ENCODE measurements at regions not wholly inside any gene's neighbourhood (a gene's known extent, or its start where the extent isn't known, plus 50 kb on each side); places are given as distances from the start of the nearest gene placed in this dataset.

DNA sequence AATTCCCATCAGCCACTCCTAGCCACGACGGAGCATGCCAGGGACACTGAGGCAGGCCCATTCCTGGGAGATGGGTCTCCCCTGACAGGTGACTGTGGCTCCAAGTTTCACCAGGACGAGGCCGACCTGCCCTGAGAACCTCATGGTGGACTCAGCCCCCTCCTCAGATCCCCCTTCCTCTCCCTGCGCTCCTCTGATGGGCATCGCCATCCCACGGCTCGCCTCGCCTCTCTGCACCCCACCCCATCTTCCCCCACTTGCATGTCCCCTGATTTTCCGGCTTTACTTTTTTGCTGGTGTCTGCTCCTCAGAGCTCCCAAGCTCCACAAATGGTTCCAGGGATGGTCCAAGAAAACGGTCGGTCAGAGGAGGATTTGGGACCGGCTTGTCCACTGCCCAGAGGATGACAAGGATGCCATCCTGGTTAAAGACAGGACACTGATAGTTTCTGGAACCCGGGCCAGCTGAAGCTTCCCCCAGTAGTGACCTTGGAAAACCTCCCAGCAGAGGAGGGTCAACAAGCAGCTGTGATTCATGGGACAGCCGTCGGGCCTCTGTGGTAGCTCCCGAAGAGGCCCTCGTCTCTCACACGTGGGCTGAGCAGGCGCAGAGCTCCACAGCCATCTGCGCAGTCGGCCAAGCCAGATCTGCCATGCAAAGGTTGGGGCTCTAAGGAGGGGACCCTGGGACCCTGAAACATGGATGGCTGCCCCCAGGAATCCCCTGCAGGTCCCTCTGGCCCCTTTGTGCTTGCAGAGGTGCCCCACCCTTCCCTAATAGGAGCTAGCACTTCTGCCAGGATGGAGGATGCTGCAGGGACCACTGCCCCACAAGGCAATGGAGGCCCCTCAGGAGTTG, 87.8 kb upstream of the SLC66A3 start:
- Histone ChIP-seq H3K9me3 (ENCODE audit: severe bottlenecking) (no peaks in the 10 kb centered on the region), H3K4me1 (ENCODE audit: insufficient read depth, poor library complexity, severe bottlenecking) (no peaks in the 10 kb centered on the region), H3K27ac (ENCODE audit: poor library complexity, severe bottlenecking) (no peak overlapping the region), H3K4me3 (ENCODE audit: severe bottlenecking) (no peak overlapping the region), H3K27me3 (ENCODE audit: insufficient read depth, poor library complexity, severe bottlenecking) (peaks cover 19% of the 10 kb centered on the region), H3K36me3 (ENCODE audit: low read depth) (no peaks in the 10 kb centered on the region)
- ATAC-seq (ENCODE audit: low read depth) = no peak
- DNase-seq (ENCODE audit: low spot score) = no peak
- TF ChIP-seq, protein P1, sequence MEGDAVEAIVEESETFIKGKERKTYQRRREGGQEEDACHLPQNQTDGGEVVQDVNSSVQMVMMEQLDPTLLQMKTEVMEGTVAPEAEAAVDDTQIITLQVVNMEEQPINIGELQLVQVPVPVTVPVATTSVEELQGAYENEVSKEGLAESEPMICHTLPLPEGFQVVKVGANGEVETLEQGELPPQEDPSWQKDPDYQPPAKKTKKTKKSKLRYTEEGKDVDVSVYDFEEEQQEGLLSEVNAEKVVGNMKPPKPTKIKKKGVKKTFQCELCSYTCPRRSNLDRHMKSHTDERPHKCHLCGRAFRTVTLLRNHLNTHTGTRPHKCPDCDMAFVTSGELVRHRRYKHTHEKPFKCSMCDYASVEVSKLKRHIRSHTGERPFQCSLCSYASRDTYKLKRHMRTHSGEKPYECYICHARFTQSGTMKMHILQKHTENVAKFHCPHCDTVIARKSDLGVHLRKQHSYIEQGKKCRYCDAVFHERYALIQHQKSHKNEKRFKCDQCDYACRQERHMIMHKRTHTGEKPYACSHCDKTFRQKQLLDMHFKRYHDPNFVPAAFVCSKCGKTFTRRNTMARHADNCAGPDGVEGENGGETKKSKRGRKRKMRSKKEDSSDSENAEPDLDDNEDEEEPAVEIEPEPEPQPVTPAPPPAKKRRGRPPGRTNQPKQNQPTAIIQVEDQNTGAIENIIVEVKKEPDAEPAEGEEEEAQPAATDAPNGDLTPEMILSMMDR (IDR thresholded peaks at IDR 0.05; ENCODE audit: poor library complexity, severe bottlenecking) = no peak

DNA sequence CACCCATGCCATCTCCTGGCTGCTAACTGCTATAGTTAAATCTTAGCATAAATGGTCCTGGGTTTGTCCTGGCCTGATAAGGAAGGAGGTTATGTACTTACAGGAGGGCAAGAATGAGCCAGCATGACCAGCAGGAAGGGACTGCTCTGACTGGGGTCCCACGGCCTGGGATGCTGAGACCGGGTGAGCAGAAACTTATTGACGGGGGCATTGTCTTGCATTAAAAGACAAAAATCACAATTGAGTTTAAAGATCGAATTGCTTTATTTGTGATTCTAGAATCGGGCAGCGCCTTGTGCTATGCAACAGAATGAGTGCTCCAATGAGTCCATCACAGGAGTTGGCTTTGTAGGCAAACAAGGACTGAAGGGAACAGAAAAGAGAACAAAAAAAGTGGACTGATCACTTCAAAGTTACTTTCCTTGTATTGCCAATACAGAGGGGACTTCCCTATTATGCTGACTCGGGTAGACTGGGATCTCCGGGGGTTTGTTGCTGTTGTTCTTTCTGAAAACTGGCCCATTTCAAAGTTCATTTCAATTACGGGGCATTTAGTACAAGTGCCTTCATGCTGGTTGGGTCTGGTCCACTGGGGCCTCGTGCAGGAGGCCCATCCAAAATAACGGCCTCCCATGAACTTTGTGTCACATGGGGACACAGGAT, 87.1 kb upstream of the SLC66A3 start:
- no peak for DNase-seq (ENCODE audit: low spot score)
- Histone ChIP-seq H3K4me3 (ENCODE audit: severe bottlenecking) (no peak overlapping the region), H3K4me1 (ENCODE audit: insufficient read depth, poor library complexity, severe bottlenecking) (no peaks in the 10 kb centered on the region), H3K9me3 (ENCODE audit: severe bottlenecking) (no peaks in the 10 kb centered on the region), H3K27me3 (ENCODE audit: insufficient read depth, poor library complexity, severe bottlenecking) (peaks cover 19% of the 10 kb centered on the region), H3K27ac (ENCODE audit: poor library complexity, severe bottlenecking) (no peak overlapping the region), H3K36me3 (ENCODE audit: low read depth) (no peaks in the 10 kb centered on the region)
- no peak for ATAC-seq (ENCODE audit: low read depth)
- TF ChIP-seq, protein P1 (IDR thresholded peaks at IDR 0.05; ENCODE audit: poor library complexity, severe bottlenecking) = no peak

DNA sequence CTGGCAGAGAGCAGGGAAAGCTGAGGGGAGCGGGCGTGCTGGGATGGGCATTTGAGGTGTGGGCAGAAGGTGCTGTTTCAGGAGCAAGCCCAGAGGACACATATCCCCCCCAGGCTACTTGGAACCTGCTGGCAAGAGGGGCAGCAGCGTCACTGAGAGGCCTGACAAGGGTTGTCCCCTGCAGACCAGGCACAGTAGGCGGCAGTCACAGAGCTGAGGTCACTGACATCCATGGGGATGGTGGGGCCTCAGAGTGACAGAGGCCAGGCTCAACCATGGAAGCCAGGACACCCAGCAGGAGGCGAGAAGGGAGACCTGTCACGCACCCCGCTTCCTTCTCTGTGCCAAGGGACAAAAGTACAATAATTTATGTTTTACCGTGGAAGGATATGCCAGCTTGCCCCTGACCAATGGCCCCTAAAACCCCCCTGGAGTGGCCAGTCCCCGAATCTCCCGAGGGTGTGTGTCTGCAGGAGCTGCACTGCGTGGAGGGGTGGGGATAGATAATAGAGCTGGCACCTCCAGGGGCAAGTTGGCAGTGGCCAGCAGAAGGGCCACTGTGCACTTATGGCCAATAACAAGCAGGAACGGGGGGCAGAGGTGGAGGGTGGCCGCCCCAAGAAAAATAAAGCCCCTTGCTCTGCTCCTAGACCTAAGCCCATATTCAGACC, 86.3 kb upstream of the SLC66A3 start:
- no peak overlapping the region for H3K4me3 ChIP-seq (ENCODE audit: severe bottlenecking)
- H3K4me1 ChIP-seq (ENCODE audit: insufficient read depth, poor library complexity, severe bottlenecking) = no peaks in the 10 kb centered on the region
- no peak overlapping the region for H3K27ac ChIP-seq (ENCODE audit: poor library complexity, severe bottlenecking)
- peaks cover 19% of the 10 kb centered on the region for H3K27me3 ChIP-seq (ENCODE audit: insufficient read depth, poor library complexity, severe bottlenecking)
- no peaks in the 10 kb centered on the region for H3K36me3 ChIP-seq (ENCODE audit: low read depth)
- H3K9me3 ChIP-seq (ENCODE audit: severe bottlenecking) = no peaks in the 10 kb centered on the region
- DNase-seq (ENCODE audit: low spot score) = no peak
- TF ChIP-seq, protein P1 (IDR thresholded peaks at IDR 0.05; ENCODE audit: poor library complexity, severe bottlenecking) = no peak
- no peak for ATAC-seq (ENCODE audit: low read depth)

DNA sequence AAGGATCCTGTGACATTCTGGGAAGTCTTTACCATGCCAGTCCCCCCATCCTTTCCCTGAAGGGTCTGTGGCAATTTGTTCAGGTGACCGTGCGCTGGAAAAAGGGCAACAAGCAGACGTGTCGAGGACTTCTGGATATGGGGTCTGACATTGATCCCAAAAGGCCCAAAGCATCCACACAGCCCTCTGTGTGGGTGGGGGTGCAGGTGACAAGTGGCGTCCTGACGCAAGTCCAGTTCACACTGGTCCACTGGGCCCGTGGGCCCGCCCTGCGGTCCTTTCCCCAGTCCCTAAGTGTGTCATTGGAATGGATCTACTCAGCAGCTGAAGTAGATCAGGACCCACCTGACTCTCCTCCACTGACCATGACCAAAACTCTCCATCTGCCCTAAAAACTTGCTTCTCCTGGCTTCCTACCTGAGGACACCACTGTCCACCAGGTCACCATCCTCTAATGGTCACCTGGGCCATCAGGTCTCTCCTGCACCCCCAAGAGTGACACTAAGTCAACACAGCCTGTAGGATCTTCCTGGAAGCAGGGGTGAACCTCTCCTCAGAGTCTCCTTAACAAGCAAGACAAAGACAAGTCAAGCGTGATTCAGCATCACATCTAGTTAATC, 85.6 kb upstream of the SLC66A3 start:
- Histone ChIP-seq H3K27ac (ENCODE audit: poor library complexity, severe bottlenecking) (no peak overlapping the region), H3K27me3 (ENCODE audit: insufficient read depth, poor library complexity, severe bottlenecking) (peaks cover 14% of the 10 kb centered on the region), H3K9me3 (ENCODE audit: severe bottlenecking) (no peaks in the 10 kb centered on the region), H3K36me3 (ENCODE audit: low read depth) (no peaks in the 10 kb centered on the region), H3K4me1 (ENCODE audit: insufficient read depth, poor library complexity, severe bottlenecking) (no peaks in the 10 kb centered on the region), H3K4me3 (ENCODE audit: severe bottlenecking) (no peak overlapping the region)
- ATAC-seq (ENCODE audit: low read depth) = no peak
- TF ChIP-seq, protein P1 (IDR thresholded peaks at IDR 0.05; ENCODE audit: poor library complexity, severe bottlenecking) = no peak
- no peak for DNase-seq (ENCODE audit: low spot score)

Data from RWPE2 (cell line).